GM12875 (cell line): ENCODE measurements at regions not wholly inside any gene's neighbourhood (a gene's known extent, or its start where the extent isn't known, plus 50 kb on each side); places are given as distances from the start of the nearest gene placed in this dataset.

ENCODE experiments used
- H3K4me3 ChIP-seq: one replicate; pipeline ENCODE4 v1.5.1; 2011; ENCODE audit warnings: low read depth, low read length, control low read depth
- CTCF ChIP-seq: IDR thresholded peaks from 2 replicates; pipeline ENCODE4 v1.5.1; 2011; ENCODE audit warnings: low read depth, mild to moderate bottlenecking, control low read depth, inconsistent platforms, low read length, moderate library complexity, borderline replicate concordance; ENCODE audit not compliant: insufficient read depth

DNA sequence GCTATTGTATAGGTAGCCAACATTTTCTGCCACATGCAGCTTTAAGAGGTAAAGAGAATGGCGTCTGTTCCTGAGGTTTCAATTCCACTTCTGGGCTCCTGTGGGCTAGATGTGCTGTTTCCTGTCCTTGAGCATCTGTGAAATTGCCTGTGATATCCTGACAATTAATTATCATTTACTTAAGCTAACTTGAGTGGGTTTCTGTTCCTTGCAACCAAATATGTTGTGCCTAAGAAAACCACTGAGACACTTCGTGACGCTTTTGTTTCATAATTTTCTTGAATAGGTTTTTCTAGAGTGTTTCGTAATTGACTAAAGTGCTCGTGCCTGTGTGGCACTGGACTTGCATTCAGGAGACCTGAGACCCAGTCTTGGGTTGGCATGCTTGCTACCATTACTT lies 127.3 kb upstream of the POU3F1 start:
- no peak overlapping the region for H3K4me3 ChIP-seq
- no peak for TF ChIP-seq CTCF

DNA sequence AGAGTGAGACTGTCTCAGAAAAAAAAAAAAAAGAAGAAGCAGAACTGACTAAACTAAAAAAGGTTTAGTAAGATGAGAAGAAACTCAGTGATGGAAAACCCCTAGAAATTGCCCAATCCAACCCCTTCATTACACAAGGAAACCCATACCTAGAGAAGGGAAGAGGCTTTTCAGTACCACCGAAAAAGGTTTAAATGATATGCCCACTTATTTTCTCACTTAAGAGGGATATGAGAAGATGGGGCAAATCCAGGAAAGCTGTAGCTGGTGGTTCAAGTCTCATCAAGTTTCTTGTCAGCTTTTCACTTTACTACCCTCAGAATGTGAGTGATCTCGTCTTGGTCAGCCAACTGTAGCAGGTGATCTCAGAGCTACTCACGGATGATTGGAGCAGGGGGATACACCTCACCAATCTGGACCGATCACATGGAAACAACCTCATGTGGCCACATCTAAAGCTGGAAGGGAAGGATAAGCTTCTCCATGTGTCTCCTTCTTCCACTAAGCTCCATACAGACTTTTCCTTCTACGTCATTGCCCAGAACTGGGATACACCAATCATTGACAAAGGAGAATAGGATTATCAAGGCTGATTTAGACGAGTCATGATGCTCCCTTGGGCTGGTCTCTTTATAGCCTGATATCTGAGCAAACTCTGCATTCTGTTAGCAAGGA lies 126.7 kb upstream of the POU3F1 start:
- H3K4me3 ChIP-seq, result no peak overlapping the region
- TF ChIP-seq CTCF, result no peak

DNA sequence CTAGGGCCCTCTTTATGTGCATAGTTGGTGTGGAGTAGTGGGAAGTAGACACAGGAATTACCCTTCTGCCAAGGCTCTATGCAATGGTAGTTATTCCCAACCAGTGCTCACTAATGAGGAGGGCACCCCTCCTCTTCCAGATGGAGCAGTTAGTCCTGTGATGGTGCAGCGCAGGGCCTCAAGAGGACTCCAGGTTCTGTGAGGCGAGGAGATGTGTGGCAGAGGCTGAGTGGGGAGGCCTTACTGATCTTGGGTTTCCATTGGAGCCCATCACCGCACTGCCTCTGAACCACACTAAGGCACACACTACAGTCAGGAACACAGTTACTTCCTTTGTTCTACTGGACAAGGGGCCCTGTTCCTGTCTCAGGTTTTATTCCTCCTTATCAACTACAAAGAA lies 122.5 kb upstream of the POU3F1 start:
- H3K4me3 ChIP-seq, result no peak overlapping the region
- no peak for TF ChIP-seq CTCF

DNA sequence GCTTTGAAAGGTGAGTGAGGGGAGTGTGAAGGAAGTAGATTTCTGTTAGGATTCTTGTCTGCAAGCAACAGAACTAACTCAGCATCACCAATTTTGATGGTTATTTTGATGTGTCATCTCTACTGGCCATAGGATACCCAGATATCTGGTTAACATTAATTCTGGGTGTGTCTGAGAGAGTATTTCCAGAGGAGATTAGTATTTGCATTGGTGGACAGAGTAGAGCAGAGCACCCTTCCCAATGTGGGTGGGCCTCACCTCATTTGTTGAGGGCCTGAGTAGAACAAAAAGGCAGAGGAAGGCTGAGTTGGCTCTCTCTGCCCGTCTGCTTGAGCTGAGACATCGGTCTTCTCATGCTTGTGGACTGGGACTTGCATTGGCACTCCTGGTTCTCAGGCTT lies 121.8 kb upstream of the POU3F1 start:
- no peak overlapping the region for H3K4me3 ChIP-seq
- TF ChIP-seq CTCF, result no peak

DNA sequence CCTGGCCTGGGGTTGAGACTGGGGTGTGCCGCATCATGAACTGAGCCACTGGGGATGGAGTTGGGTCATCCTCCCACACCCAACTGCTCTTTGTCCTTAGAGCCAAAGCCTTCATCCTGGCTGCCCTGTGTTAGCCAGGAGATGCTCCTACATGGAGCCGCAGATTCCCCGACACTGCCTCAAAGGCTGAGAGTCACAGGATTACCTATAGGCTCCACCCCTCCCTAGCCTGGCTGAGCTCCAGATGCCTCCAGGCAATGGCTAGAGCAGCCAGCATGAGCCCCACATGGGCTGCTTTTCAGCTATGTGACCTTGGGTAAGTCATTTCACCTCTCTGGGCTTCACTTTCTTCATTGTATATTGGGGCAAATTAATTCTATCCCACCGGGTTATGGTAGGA lies 119.9 kb upstream of the POU3F1 start:
- no peak for TF ChIP-seq CTCF
- no peak overlapping the region for H3K4me3 ChIP-seq

- no peak for TF ChIP-seq CTCF
- H3K4me3 ChIP-seq, result no peak overlapping the region
Observed at GRCh38 chr1:38153778-38154470, 107.3 kb upstream of the POU3F1 start.

DNA sequence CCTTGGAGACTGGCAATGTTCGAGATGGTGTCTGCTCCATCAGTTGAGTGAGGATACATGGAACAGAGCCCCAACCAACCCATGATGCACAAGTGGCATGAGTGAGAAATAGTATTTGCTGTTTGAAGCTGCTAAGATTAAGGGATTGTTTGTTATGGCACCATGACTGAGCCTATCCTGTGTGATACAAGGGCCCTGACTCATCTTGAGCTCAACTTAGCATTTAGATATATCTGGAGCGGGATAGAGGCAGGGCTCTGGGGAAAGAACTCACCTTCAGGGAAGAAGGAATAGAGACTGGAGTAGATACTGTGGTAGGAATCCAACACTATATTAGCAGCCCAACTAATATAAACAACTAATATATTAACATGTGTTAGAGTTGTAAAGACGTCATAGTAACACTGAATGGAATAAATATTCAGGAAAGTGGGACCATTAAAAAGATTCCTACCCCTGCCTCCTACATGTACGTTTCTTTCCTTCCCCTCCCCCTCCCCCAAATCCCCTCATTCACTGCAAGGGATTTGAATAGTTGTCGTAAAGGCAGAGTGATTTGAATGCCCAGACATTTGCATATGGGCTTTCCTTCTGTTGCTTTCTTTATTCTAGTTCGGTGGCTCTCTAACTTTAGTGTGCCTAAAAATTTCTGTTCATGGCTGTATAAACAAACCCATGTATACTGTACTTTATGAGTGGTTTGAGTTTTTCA lies 106.6 kb upstream of the POU3F1 start:
- no peak overlapping the region for H3K4me3 ChIP-seq
- TF ChIP-seq CTCF, result no peak
